ENCODE measurements at regions not wholly inside any gene's neighbourhood (a gene's known extent, or its start where the extent isn't known, plus 50 kb on each side); places are given as distances from the start of the nearest gene placed in this dataset.

DNA sequence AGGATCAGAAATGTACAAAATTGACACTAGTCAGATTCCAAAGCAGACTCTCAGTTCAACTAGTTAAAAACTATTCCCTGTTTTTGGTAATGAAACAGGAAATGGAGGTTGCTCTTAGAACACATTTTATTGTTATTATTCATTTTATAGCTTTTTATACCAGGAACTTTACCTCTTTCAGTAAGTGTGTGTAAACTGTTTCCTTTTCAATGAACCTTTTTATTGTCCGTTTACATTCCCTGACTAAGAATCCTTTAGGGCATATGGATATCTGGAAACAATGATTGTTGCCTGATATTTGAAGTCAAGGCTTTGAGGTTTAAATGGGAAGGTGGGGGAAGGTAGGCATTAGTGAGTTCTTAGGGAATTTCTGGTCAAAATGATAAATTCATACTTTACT lies 1511.4 kb downstream of the ADGRL3 start:
- TF ChIP-seq, protein P1, sequence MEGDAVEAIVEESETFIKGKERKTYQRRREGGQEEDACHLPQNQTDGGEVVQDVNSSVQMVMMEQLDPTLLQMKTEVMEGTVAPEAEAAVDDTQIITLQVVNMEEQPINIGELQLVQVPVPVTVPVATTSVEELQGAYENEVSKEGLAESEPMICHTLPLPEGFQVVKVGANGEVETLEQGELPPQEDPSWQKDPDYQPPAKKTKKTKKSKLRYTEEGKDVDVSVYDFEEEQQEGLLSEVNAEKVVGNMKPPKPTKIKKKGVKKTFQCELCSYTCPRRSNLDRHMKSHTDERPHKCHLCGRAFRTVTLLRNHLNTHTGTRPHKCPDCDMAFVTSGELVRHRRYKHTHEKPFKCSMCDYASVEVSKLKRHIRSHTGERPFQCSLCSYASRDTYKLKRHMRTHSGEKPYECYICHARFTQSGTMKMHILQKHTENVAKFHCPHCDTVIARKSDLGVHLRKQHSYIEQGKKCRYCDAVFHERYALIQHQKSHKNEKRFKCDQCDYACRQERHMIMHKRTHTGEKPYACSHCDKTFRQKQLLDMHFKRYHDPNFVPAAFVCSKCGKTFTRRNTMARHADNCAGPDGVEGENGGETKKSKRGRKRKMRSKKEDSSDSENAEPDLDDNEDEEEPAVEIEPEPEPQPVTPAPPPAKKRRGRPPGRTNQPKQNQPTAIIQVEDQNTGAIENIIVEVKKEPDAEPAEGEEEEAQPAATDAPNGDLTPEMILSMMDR (IDR thresholded peaks at IDR 0.05; ENCODE audit: low read depth, low read length), result no peak
- H3K4me3 ChIP-seq (ENCODE audit: low read depth, low read length), result no peak overlapping the region

DNA sequence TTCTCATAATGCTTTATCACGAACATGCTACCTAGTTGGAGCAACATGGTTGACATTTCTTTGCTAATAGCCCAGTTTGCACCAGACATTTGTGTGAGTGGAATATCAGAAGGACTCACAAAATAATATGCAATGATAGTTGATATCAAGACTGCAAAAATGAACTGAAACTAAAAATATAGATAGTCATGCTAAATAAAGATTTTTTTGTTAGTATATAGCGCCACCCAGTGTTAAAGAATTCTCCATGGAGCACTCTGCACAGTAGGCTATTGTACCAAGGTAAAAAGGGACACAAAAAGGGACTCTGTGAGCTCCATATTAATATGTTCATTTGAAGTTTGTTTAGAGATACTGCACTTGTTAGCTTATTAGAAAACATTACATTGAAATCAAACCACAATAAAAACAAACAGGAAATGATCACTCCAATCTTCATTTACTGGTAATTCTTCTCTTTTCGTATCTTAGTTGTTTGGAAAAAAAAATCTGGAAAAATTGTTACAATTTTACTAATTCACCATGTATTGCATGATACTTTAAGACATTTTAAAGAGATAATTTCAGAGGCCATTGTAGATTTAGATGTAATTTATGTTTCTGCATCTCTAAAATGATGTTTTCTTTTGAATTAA lies 1509.6 kb downstream of the ADGRL3 start:
- H3K4me3 ChIP-seq (ENCODE audit: low read depth, low read length), result no peak overlapping the region

DNA sequence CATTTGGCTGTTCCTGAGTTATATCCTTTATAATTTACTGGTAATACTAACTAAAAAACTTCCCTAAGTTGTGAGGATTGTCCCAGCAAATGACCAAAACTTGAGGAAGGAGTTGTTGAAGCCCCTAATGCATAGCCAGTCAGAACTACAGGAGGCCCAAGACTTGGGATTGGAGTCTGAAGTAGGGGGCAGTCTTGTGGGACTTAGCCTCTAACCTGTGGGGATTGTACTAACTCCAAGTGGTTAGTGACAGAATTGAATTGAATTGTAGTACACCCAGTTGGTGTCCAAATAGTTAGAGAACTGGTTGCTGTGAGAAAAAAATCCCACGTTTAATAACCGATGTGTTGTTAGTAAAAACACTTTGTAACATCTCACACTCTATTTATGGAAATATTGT lies 1506.3 kb downstream of the ADGRL3 start:
- TF ChIP-seq, protein P1 (IDR thresholded peaks at IDR 0.05; ENCODE audit: low read depth, low read length), result no peak
- H3K4me3 ChIP-seq (ENCODE audit: low read depth, low read length), result no peak overlapping the region

More for the DNA sequence above, 1509.6 kb downstream of the ADGRL3 start:
- TF ChIP-seq, protein P1 (IDR thresholded peaks at IDR 0.05; ENCODE audit: low read depth, low read length), result no peak

DNA sequence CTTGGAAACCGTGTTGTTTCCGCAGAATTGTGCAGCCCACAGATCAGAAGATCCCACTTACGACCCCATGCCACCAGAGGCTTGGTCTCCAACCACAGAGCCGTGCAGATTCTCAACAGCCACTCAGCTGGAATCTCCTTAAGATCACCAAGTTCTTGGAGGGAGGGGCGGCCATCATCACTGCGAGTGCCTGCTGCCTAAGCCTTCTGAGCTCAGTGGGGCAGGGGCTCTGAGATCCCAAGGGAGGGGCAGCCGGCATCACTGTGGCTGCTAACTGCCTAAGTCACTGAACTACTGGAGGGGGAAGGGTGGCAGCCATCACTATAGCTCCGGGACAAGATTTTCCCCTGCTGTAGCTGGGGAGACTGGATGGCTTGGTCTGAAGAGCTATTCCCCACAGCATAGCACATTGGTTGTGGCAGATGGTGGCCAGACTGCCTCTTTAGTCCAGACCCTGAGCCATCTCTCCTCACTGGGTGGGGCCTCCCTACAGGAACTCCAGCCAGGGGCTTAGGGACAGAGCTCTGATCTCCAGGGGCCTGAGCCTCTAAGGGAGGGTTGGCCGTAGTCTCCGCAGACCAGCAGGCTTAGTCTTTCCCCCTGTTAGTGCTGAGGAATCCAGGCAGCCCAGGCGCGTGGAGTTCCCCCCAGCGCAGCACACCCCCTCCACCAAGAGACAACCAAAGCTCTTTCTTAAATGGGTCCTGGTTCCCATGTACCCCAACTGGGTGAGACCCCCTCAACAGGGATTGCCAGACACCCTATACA lies 1483.9 kb downstream of the ADGRL3 start:
- H3K4me3 ChIP-seq (ENCODE audit: low read depth, low read length), result no peak overlapping the region
- TF ChIP-seq, protein P1 (IDR thresholded peaks at IDR 0.05; ENCODE audit: low read depth, low read length), result no peak

DNA sequence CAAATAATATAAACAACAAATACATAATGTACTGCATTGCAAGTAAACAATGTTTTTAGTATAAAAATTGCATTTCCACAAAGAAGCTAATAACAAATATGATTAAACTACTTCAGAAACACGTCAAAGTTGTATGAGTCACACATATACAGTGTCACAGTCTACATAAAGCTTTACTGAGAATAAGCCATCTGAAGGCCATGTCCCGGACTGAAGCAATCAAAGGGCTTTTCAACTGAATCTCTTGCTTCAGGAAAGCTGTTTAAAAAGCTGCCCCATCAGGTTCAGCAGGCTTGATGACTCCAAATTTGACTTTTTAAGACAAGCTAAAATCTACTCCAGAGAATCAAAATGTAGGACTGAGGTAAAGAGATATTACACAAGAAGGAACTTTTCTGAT lies 1476.8 kb downstream of the ADGRL3 start:
- TF ChIP-seq, protein P1 (IDR thresholded peaks at IDR 0.05; ENCODE audit: low read depth, low read length), result no peak
- no peak overlapping the region for H3K4me3 ChIP-seq (ENCODE audit: low read depth, low read length)

DNA sequence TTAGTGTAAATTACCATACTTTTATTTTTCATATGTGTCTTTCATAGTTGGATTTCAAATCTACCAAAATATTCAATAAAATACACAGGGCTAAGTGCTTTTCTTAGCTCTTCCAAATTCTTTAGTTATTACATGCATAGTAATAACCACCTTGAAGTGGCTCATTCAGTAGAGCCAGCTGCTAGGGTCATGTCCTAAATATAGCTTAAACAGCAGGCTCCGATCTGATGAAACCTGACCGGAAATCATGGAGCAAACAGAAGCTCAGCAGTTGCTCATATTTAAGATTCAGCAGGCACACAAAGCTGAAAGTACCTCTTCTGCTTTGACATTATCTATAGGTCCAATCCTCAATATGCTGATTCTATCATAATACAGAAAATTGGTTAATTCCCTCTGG lies 1470.4 kb downstream of the ADGRL3 start:
- TF ChIP-seq, protein P1 (IDR thresholded peaks at IDR 0.05; ENCODE audit: low read depth, low read length), result no peak
- H3K4me3 ChIP-seq (ENCODE audit: low read depth, low read length), result no peak overlapping the region

DNA sequence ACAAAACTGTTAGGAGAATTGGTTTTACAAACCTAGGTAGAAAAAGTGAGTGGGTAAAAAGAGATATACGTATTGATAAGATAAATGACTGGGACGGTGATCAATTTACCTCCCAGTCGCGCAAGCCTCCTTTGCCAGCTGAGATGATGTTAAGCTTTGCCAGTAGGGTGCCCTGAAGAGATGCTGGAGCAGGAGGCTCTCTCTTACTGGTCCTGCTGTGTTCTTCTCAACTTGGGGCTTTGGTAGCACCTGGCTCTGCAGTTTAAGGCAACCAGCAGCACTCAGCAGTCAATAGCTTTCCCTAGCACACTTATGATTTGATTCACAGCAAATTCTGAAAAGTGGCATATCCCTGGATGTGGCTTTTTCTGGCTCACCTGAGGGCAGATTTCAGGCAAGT lies 1461.7 kb downstream of the ADGRL3 start:
- TF ChIP-seq, protein P1 (IDR thresholded peaks at IDR 0.05; ENCODE audit: low read depth, low read length), result no peak
- H3K4me3 ChIP-seq (ENCODE audit: low read depth, low read length), result no peak overlapping the region

Measured in WI38 (cell line).